K562 (cell line): ENCODE measurements at regions not wholly inside any gene's neighbourhood (a gene's known extent, or its start where the extent isn't known, plus 50 kb on each side); places are given as distances from the start of the nearest gene placed in this dataset.

Experiments used
- ATAC-seq: fragments of 200-7000 bp; cut with Tn5 transposase; 3 replicates; pipeline ENCODE4 v1.9.1; 2020; ENCODE audit warnings: moderate library complexity
- BruUV-seq: library from RNA; stranded (reverse); fragments of 400-500 nt; replicated peaks from 2 replicates; lab custom pipeline; 2021; lab: Mats Ljungman, UMichigan
- CTCF ChIA-PET: fragments of 300-600 bp; formaldehyde crosslinking; extraction: SDS; loops from one replicate; lab custom pipeline; 2021; ENCODE audit warnings: low intra/inter-chr PET ratio; lab: Yijun Ruan, JAX
- POLR2A ChIA-PET: fragments of 300-600, 350-650 bp; sonication (Branson Sonifier 250); formaldehyde crosslinking; extraction: SDS; loops from one replicate; lab custom pipeline; 2021; ENCODE audit warnings: antibody characterized with exemption, inconsistent platforms; lab: Yijun Ruan, JAX
- DNase-seq, 4 experiments: peaks; one replicate each; pipeline versions ENCODE4 v3.0.0 to v3.0.0-alpha.2; 2011 to 2018; ENCODE audit warnings: low spot score in 3 of 4, mixed read lengths in 3 of 4; ENCODE audit errors: extremely low read depth in 1 of 4
- FAIRE-seq: peaks from 2 replicates; lab custom pipeline; 2011; peaks lifted over from hg19 to GRCh38; lab: Jason Lieb, UNC
- H2AFZ ChIP-seq: 2 replicates; pipeline ENCODE4 v1.6.0; 2011; ENCODE audit warnings: low read depth, low read length, control low read depth, inconsistent platforms
- H3K27ac ChIP-seq: fragments of 200-600 bp; 3 replicates; pipeline ENCODE4 v1.8.0; 2011; ENCODE audit warnings: low read depth, mild to moderate bottlenecking, control low read depth, inconsistent platforms, low read length, moderate library complexity, mixed read lengths; ENCODE audit errors: extremely low read depth
- H3K27me3 ChIP-seq, 2 experiments: fragments of 300-600 bp in 1 of 2; 2 replicates in 1 of 2; 3 replicates in 1 of 2; pipeline versions ENCODE4 v1.6.0 to v1.8.0; 2011; ENCODE audit warnings: inconsistent platforms in 2 of 2, low read length in 2 of 2, mild to moderate bottlenecking in 1 of 2, mixed read lengths in 1 of 2, moderate library complexity in 1 of 2; ENCODE audit not compliant: control insufficient read depth in 2 of 2, insufficient read depth in 2 of 2
- H3K36me3 ChIP-seq: fragments of 300-600 bp; 3 replicates; pipeline ENCODE4 v1.8.0; 2011; ENCODE audit warnings: mild to moderate bottlenecking, low read length, inconsistent platforms; ENCODE audit not compliant: control insufficient read depth, insufficient read depth
- H3K4me1 ChIP-seq, 2 experiments: fragments of 200-600 bp in 1 of 2; replicated peaks in 1 of 2; 2 replicates in 1 of 2; 3 replicates in 1 of 2; pipeline versions ENCODE4 v1.5.1 to v1.8.0; 2011; ENCODE audit warnings: inconsistent platforms in 2 of 2, low read length in 2 of 2, mild to moderate bottlenecking in 1 of 2, mixed read lengths in 1 of 2, moderate library complexity in 1 of 2; ENCODE audit not compliant: control insufficient read depth in 2 of 2, insufficient read depth in 2 of 2
- H3K4me2 ChIP-seq: 2 replicates; pipeline ENCODE4 v1.6.1; 2011; ENCODE audit warnings: low read length, control low read depth, inconsistent platforms, mixed read lengths; ENCODE audit not compliant: insufficient read depth
- H3K4me3 ChIP-seq: fragments of 200-600 bp; sonication (generic), shearing (Covaris generic); 2 replicates; pipeline ENCODE4 v1.5.1; 2016; ENCODE audit warnings: control low read depth, inconsistent platforms
- H3K79me2 ChIP-seq: fragments of 200-600 bp; 3 replicates; pipeline ENCODE4 v1.8.0; 2011; ENCODE audit warnings: low read length, inconsistent platforms; ENCODE audit not compliant: control insufficient read depth, insufficient read depth
- H3K9ac ChIP-seq, 2 experiments: 2 replicates each; pipeline versions ENCODE4 v1.6.0 to v1.6.1; 2011; ENCODE audit warnings: low read depth in 2 of 2, low read length in 2 of 2, control low read depth in 1 of 2, inconsistent platforms in 1 of 2, mild to moderate bottlenecking in 1 of 2, mixed read lengths in 1 of 2; ENCODE audit not compliant: insufficient read depth in 1 of 2
- H3K9me1 ChIP-seq: one replicate; pipeline ENCODE4 v1.6.0; 2011; ENCODE audit warnings: inconsistent platforms, mild to moderate bottlenecking, low read length, moderate library complexity; ENCODE audit not compliant: control insufficient read depth, insufficient read depth
- H3K9me3 ChIP-seq: replicated peaks from 2 replicates; pipeline ENCODE4 v1.5.1; 2011; ENCODE audit warnings: low read depth, low read length, inconsistent platforms; ENCODE audit not compliant: control insufficient read depth, insufficient read depth
- H4K20me1 ChIP-seq: replicated peaks from 2 replicates; pipeline ENCODE4 v1.6.1; 2011; ENCODE audit warnings: low read length, inconsistent platforms, mixed read lengths; ENCODE audit not compliant: control insufficient read depth, insufficient read depth
- CHD4 ChIP-seq: fragments of 200-600 bp; sonication (generic); IDR thresholded peaks from 3 replicates; pipeline ENCODE4 v1.6.1; 2012; ENCODE audit warnings: low read depth, mild to moderate bottlenecking, mixed read lengths, low read length, inconsistent platforms; ENCODE audit not compliant: insufficient read depth, insufficient replicate concordance, poor library complexity, severe bottlenecking
- CTCFL ChIP-seq: IDR thresholded peaks from 2 replicates; pipeline ENCODE4 v1.6.1; 2011; ENCODE audit warnings: borderline replicate concordance, low read depth, mild to moderate bottlenecking, moderate library complexity, low read length; ENCODE audit not compliant: insufficient read depth, poor library complexity, severe bottlenecking
- FOXM1 ChIP-seq, 2 experiments: fragments of 450-650 bp in 1 of 2; sonication (generic) in 1 of 2; formaldehyde crosslinking in 1 of 2; IDR thresholded peaks; 2 replicates each; pipeline versions ENCODE4 v1.6.1 to v1.9.0; 2017 to 2022; ENCODE audit warnings: low read depth in 2 of 2, mild to moderate bottlenecking in 2 of 2, missing genetic modification reagents in 1 of 2, moderate library complexity in 1 of 2
- HMGN3 ChIP-seq: IDR thresholded peaks from 2 replicates; pipeline ENCODE4 v1.6.1; 2011; ENCODE audit warnings: borderline replicate concordance, low read depth, mild to moderate bottlenecking, mixed read lengths, low read length; ENCODE audit not compliant: insufficient read length; ENCODE audit errors: extremely low read depth
- PHB ChIP-seq: fragments of 250-450 bp; sonication (Bioruptor Pico); IDR thresholded peaks from 2 replicates; pipeline ENCODE4 v1.5.0; 2021
- PTTG1 ChIP-seq: fragments of 450-650 bp; IDR thresholded peaks from 2 replicates; pipeline ENCODE4 v1.6.1; 2016; ENCODE audit warnings: low read depth, mild to moderate bottlenecking, missing genetic modification characterization, missing compliant biosample characterization
- SMAD3 ChIP-seq: fragments of 450-650 bp; formaldehyde crosslinking; conservative IDR thresholded peaks from 2 replicates; pipeline ENCODE4 v1.4.0; 2020; ENCODE audit warnings: mild to moderate bottlenecking
- TOE1 ChIP-seq, 2 experiments: fragments of 450-650 bp in 1 of 2; sonication (generic) in 1 of 2; formaldehyde crosslinking in 1 of 2; IDR thresholded peaks; 2 replicates each; pipeline versions ENCODE4 v1.7.1 to v1.8.0; 2016 to 2022; ENCODE audit warnings: borderline replicate concordance in 2 of 2, mild to moderate bottlenecking in 2 of 2, antibody characterized with exemption in 1 of 2, inconsistent platforms in 1 of 2, low read depth in 1 of 2, missing genetic modification reagents in 1 of 2, moderate library complexity in 1 of 2
- ZBTB33 ChIP-seq: sonication (generic); formaldehyde crosslinking; IDR thresholded peaks from 2 replicates; pipeline ENCODE4 v1.8.1; 2023; ENCODE audit warnings: mild to moderate bottlenecking, missing genetic modification reagents
- ZNF449 ChIP-seq: fragments of 250-450 bp; sonication (Bioruptor Pico); IDR thresholded peaks from 2 replicates; pipeline ENCODE4 v1.8.0; 2022; ENCODE audit warnings: moderate library complexity, mild to moderate bottlenecking, inconsistent platforms
- WGBS: fragments of 100-300 bp; shearing (Covaris generic); methylation state at CpG from one replicate; pipeline ENCODE4 v1.1.6; 2016; ENCODE audit warnings: low coverage, mixed read lengths; ENCODE audit not compliant: insufficient coverage; ENCODE audit errors: missing lambda C conversion rate; 5-methylcytosine and 5-hydroxymethylcytosine counted together
- in situ Hi-C: fragments of 300-500 bp; cut with MboI; formaldehyde crosslinking; loops from 4 replicates; pipeline ENCODE4 v1.15.0; 2018; ENCODE audit warnings: inconsistent platforms, mixed read lengths
- intact Hi-C: fragments of 100-400 bp; cut with micrococcal nuclease; formaldehyde crosslinking; loops from 2 replicates; pipeline ENCODE4 v1.14.2; 2022

- no peaks in the 10 kb centered on the region for H3K4me1 ChIP-seq
- 6% methylated on average over 1 of the region's 1 CpG for WGBS
- no peaks in the 10 kb centered on the region for H3K27me3 ChIP-seq
- no peak overlapping the region for H3K27ac ChIP-seq
- no peaks in the 10 kb centered on the region for H3K9me3 ChIP-seq
- ATAC-seq (no peak), DNase-seq (no peak), FAIRE-seq (no peak)
- H3K79me2 ChIP-seq: no peaks in the 10 kb centered on the region
- no peak overlapping the region for H3K9ac ChIP-seq
- no peaks in the 10 kb centered on the region for H3K36me3 ChIP-seq
- no TSS peak for BruUV-seq
- ChIA-PET CTCF (no interaction called here), POLR2A (no interaction called here)
- H3K4me2 ChIP-seq: no peak overlapping the region
- intact Hi-C loops: no loop called here
- no peaks in the 10 kb centered on the region for H4K20me1 ChIP-seq
- in situ Hi-C loops: no loop called here
- H3K4me3 ChIP-seq: no peak overlapping the region
- H3K9me1 ChIP-seq: no peaks in the 10 kb centered on the region
- H2AFZ ChIP-seq: no peak overlapping the region
- no peak for TF ChIP-seq TOE1 (IDR thresholded peaks at IDR 0.05; ENCODE audit: borderline replicate concordance)
- TF ChIP-seq TOE1 (CRISPR knock-in tag; IDR thresholded peaks at IDR 0.05; ENCODE audit: borderline replicate concordance, low read depth): no peak
- no peak for TF ChIP-seq HMGN3
- TF ChIP-seq PHB (CRISPR knock-in tag): no peak
- no peak for TF ChIP-seq SMAD3 (CRISPR knock-in tag)
- TF ChIP-seq CTCFL: no peak
- no peak for TF ChIP-seq ZBTB33
- no peak for TF ChIP-seq FOXM1 (IDR thresholded peaks at IDR 0.05; ENCODE audit: low read depth)
- no peak for TF ChIP-seq FOXM1 (CRISPR knock-in tag; IDR thresholded peaks at IDR 0.05; ENCODE audit: low read depth)
- no peak for TF ChIP-seq ZNF449 (CRISPR knock-in tag)
- TF ChIP-seq PTTG1: no peak
- TF ChIP-seq CHD4: no peak
These were observed 261.0 kb upstream of the GRIN3A start for GRCh38 chr9:101999441-101999840.
